WTC11 (cell line): ENCODE measurements at regions not wholly inside any gene's neighbourhood (a gene's known extent, or its start where the extent isn't known, plus 50 kb on each side); places are given as distances from the start of the nearest gene placed in this dataset.

Source experiments
- ATF1 ChIP-seq: sonication (generic); formaldehyde crosslinking; IDR thresholded peaks from 2 replicates; pipeline ENCODE4 v1.8.1; 2023; ENCODE audit warnings: mild to moderate bottlenecking, moderate library complexity, missing genetic modification reagents
- CREB1 ChIP-seq: sonication (generic); formaldehyde crosslinking; IDR thresholded peaks from 2 replicates; pipeline ENCODE4 v1.8.0; 2023; ENCODE audit warnings: mild to moderate bottlenecking, missing genetic modification reagents
- CTCF ChIP-seq: fragments of 200-600 bp; IDR thresholded peaks from 2 replicates; pipeline ENCODE4 v1.8.0; 2022; ENCODE audit warnings: antibody characterized with exemption
- FOXP1 ChIP-seq: sonication (generic); formaldehyde crosslinking; IDR thresholded peaks from 2 replicates; pipeline ENCODE4 v1.8.0; 2022; ENCODE audit warnings: missing genetic modification reagents, mild to moderate bottlenecking, moderate library complexity, borderline replicate concordance
- IRF1 ChIP-seq: sonication (generic); formaldehyde crosslinking; IDR thresholded peaks from 2 replicates; pipeline ENCODE4 v1.8.0; 2023; ENCODE audit warnings: missing genetic modification reagents
- JUN ChIP-seq: sonication (generic); formaldehyde crosslinking; IDR thresholded peaks from 2 replicates; pipeline ENCODE4 v1.8.0; 2023; ENCODE audit warnings: mild to moderate bottlenecking, missing genetic modification reagents
- MAX ChIP-seq: sonication (generic); formaldehyde crosslinking; IDR thresholded peaks from 2 replicates; pipeline ENCODE4 v1.8.0; 2022; ENCODE audit warnings: mild to moderate bottlenecking, missing genetic modification reagents
- PRDM15 ChIP-seq: sonication (generic); formaldehyde crosslinking; IDR thresholded peaks from 2 replicates; pipeline ENCODE4 v1.8.0; 2022; ENCODE audit warnings: missing genetic modification reagents
- TCF7 ChIP-seq: sonication (generic); formaldehyde crosslinking; IDR thresholded peaks from 2 replicates; pipeline ENCODE4 v1.8.0; 2022; ENCODE audit warnings: mild to moderate bottlenecking, low read depth, missing genetic modification reagents, moderate library complexity
- USF1 ChIP-seq: sonication (generic); formaldehyde crosslinking; IDR thresholded peaks from 2 replicates; pipeline ENCODE4 v1.8.0; 2022; ENCODE audit warnings: mild to moderate bottlenecking, missing genetic modification reagents
- ZNF232 ChIP-seq: sonication (generic); formaldehyde crosslinking; IDR thresholded peaks from 2 replicates; pipeline ENCODE4 v1.8.0; 2022; ENCODE audit warnings: mild to moderate bottlenecking, missing genetic modification reagents

GRCh38 chr4:19214591-19215186, 1037.0 kb upstream of the SLIT2 start:
- TF ChIP-seq USF1 (CRISPR knock-in tag) (no peak), CTCF (no peak), PRDM15 (CRISPR knock-in tag) (no peak), MAX (CRISPR knock-in tag) (no peak), JUN (no peak), CREB1 (CRISPR knock-in tag) (no peak), ZNF232 (CRISPR knock-in tag) (no peak), FOXP1 (CRISPR knock-in tag) (no peak), ATF1 (CRISPR knock-in tag) (no peak), TCF7 (CRISPR knock-in tag) (no peak), IRF1 (CRISPR knock-in tag) (no peak)
